ENCODE measurements at regions not wholly inside any gene's neighbourhood (a gene's known extent, or its start where the extent isn't known, plus 50 kb on each side); places are given as distances from the start of the nearest gene placed in this dataset.
"Not testable (repeated sequence)": the region's sequence is repeated elsewhere in the genome, so short reads cannot be mapped to it uniquely, and the experiment has no call there.

GRCh38 chr4:74505355-74505978 lies 60.5 kb downstream of the AREG start:
- not testable (repeated sequence) for DNase-seq

GRCh38 chr4:74509363-74509762 lies 64.4 kb downstream of the AREG start:
- not testable (repeated sequence) for DNase-seq

GRCh38 chr4:74516303-74516702 lies 71.4 kb downstream of the AREG start:
- DNase-seq, result no peak

GRCh38 chr4:74517996-74518395 lies 73.1 kb downstream of the AREG start:
- no peak for DNase-seq

GRCh38 chr4:74522251-74522991 lies 77.5 kb downstream of the AREG start:
- no peak for DNase-seq

- DNase-seq, result no peak
These were observed 78.2 kb downstream of the AREG start for GRCh38 chr4:74523096-74523495.

GRCh38 chr4:74524985-74525384 lies 80.0 kb downstream of the AREG start:
- DNase-seq, result no peak

- DNase-seq, result no peak
These were observed 82.1 kb downstream of the AREG start for GRCh38 chr4:74527049-74527448.

- DNase-seq, result no peak
These were observed 83.2 kb downstream of the AREG start for GRCh38 chr4:74528178-74528577.

GRCh38 chr4:74529284-74530041 lies 84.5 kb downstream of the AREG start:
- DNase-seq, result no peak

GRCh38 chr4:74531963-74532794 lies 87.2 kb downstream of the AREG start:
- peak; percentile 43 for DNase-seq

GRCh38 chr4:74534121-74534520 lies 89.2 kb downstream of the AREG start:
- no peak for DNase-seq

- DNase-seq, result no peak
These were observed 90.0 kb downstream of the AREG start for GRCh38 chr4:74534936-74535335.

GRCh38 chr4:74535512-74535911 lies 90.6 kb downstream of the AREG start:
- DNase-seq, result no peak

GRCh38 chr4:74536557-74536956 lies 91.6 kb downstream of the AREG start:
- no peak for DNase-seq

- no peak for DNase-seq
These were observed 92.5 kb downstream of the AREG start for GRCh38 chr4:74537459-74537858.

- no peak for DNase-seq
These were observed 94.3 kb downstream of the AREG start for GRCh38 chr4:74539044-74539790.

GRCh38 chr4:74540193-74540592 lies 95.3 kb downstream of the AREG start:
- no peak for DNase-seq

GRCh38 chr4:74541667-74542066 lies 96.7 kb downstream of the AREG start:
- no peak for DNase-seq

- no peak for DNase-seq
These were observed 98.4 kb downstream of the AREG start for GRCh38 chr4:74543231-74543781.

GRCh38 chr4:74543983-74544382 lies 99.0 kb downstream of the AREG start:
- DNase-seq, result no peak

All from NCI-H82 (cell line).